ENCODE measurements at regions not wholly inside any gene's neighbourhood (a gene's known extent, or its start where the extent isn't known, plus 50 kb on each side); places are given as distances from the start of the nearest gene placed in this dataset.

- no peak for DNase-seq (ENCODE audit: low read depth in 2 of 3, low spot score in 2 of 3)
Measured at GRCh38 chr1:193609592-193609991, 423.2 kb upstream of the B3GALT2 start.

- no peak for DNase-seq (ENCODE audit: low read depth in 2 of 3, low spot score in 2 of 3)
Measured at GRCh38 chr1:193607787-193608186, 421.4 kb upstream of the B3GALT2 start.

DNA sequence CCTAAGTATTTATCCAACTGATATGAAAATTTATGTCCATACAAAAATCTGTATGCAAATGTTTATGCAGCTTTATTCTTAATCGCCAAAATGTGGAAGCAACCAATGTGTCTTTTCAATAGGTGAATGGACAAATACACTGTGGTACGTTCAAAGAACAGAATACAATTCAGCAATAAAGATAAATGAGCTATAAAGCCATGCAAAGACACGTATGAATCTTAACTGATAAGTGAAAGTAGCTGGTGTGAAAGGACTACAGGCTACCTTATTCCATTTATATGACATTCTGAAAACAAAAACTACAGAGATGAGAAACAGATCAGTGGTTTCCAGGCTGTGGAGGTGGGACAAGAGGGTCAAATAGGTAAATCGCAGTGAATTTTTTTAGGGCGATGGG lies 419.6 kb upstream of the B3GALT2 start:
- no peak for DNase-seq (ENCODE audit: low read depth in 2 of 3, low spot score in 2 of 3)

- DNase-seq (ENCODE audit: low read depth in 2 of 3, low spot score in 2 of 3): no peak
Measured at GRCh38 chr1:193602705-193603104, 416.3 kb upstream of the B3GALT2 start.

DNA sequence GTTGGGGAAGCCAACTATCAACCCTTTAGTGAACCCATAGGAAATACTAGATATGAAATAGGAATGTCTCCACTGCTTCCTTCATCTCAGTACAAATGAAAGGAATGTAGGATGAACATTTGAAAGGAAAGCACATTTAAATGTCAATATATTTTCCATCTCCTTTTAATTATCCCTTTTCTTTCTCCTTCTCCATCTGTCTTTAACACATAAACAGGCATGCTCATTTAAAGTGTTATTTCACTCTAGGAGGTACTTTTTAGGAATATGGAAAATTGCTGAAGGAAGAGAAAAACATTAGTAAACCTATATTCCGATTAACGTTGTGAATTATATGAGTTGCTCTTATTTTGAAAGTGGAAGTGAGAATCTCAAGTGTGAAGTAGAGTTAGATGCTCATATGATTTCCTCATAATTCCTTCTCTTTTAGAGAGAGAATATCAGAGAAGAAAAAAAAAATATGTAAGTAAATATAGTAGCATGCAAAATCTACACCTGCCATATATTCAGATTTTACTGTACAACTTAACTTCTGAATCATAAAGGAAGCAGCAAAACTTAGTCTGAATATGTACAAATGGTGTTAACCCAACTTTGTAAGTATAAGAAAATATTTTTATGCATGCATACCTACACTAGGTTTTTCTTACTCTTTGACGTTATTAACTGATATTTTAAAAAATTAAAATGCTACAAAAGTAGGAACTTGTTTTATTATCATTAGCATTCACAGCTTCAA lies 406.9 kb upstream of the B3GALT2 start:
- no peak for DNase-seq (ENCODE audit: low read depth in 2 of 3, low spot score in 2 of 3)

DNA sequence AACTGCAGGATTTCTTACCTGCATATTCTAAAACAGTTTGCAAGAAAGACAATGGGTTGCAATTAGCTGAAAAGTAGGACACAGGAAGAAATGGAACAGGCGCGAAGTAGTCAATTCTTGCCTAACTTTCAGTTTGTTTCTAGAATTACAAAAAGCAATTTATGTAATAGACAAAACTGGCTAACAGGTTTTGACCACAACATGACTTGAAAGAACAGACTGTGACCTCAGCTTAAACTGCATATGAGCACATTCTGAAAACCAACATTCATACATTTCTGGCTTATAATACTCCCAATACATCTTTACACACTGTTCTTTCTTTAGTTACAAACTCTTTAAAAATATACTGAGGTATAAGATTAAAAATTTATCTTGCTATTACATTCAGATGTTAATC lies 405.9 kb upstream of the B3GALT2 start:
- no peak for DNase-seq (ENCODE audit: low read depth in 2 of 3, low spot score in 2 of 3)

DNA sequence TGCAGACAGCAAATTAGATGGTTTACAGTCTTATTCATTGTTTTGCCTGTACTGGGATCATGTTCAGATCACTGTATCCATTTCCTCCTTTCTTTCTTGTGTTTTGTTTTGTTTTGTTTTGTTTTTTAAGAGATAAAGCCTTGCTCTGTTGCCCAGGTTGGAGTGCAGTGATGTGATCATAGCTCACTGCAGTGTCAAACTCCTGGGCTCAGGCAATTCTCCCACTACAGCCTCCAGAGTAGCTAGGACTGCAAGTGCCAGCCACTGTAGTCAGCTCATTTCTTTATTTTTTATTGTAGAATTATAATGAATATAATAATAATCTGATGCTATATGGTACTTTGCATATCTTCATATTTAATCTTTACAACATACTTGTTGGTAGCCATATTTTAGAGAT lies 403.7 kb upstream of the B3GALT2 start:
- no peak for DNase-seq (ENCODE audit: low read depth in 2 of 3, low spot score in 2 of 3)

DNA sequence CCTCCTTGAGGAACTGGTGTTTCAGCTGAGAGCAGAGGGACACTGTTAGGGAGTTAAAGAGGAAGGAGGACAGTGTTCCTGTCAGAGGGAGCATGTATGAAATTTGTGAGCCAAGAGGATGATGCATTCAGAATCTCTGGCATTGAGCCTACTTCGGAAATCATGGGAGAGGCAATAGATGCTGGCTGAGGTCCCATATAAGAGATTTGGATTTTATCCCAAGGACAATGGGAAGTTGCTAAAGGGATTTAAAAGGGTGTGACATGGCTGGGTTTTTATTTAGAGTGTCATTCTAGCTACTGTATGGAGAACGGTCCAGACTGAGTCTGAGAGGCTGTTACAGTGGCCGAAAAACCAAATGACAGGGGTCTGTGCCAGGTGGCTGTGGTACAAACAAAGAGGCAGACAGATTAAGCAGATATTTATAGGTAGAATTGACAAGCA lies 403.2 kb upstream of the B3GALT2 start:
- no peak for DNase-seq (ENCODE audit: low read depth in 2 of 3, low spot score in 2 of 3)

GRCh38 chr1:193588311-193589082 lies 402.1 kb upstream of the B3GALT2 start:
- DNase-seq (ENCODE audit: low read depth in 2 of 3, low spot score in 2 of 3): no peak

DNA sequence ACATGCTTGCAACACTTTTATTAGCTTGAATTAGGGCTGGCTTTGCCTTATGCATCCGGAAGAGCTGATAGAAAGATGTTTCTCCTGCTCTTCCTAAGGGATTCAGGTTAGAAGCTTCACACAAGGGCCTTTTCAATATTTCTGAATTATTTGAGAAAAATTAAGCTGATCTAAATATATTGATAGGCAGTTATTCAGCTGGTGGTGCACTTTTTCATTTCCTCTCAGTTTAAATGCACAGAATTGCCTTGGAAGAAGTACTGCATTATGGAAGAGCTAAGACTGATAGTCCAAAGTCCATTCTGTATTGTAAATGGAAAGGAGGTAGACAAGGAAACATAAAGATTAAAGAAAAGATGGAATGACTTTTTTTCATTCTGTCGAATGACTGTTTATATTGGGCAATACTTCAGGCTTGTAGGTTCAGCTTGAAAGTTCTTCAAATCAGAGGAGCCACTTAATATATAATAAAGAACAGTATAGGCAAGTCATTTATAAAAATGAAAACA lies 398.4 kb upstream of the B3GALT2 start:
- no peak for DNase-seq (ENCODE audit: low read depth in 2 of 3, low spot score in 2 of 3)

- DNase-seq (ENCODE audit: low read depth in 2 of 3, low spot score in 2 of 3): no peak
Measured at GRCh38 chr1:193581341-193581740, 394.9 kb upstream of the B3GALT2 start.

DNA sequence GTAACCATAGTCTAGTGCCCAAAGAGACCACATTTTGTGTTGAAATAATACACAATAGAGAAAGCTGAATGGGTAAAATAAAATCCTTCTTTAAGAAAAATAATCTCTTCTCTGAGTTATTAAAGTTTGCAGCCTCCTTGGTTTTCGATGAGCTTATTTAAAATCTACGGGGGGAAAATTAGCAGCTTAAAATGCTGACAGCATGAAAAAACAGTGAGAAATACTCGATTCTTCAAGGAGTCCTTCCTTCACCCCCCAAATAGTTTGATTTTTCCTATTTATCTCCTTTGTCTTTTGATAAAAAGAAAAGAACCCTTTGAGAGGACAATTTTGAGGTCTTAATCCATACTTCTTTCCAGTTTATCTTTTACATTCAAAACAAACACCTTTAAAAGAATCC lies 394.0 kb upstream of the B3GALT2 start:
- no peak for DNase-seq (ENCODE audit: low read depth in 2 of 3, low spot score in 2 of 3)

DNA sequence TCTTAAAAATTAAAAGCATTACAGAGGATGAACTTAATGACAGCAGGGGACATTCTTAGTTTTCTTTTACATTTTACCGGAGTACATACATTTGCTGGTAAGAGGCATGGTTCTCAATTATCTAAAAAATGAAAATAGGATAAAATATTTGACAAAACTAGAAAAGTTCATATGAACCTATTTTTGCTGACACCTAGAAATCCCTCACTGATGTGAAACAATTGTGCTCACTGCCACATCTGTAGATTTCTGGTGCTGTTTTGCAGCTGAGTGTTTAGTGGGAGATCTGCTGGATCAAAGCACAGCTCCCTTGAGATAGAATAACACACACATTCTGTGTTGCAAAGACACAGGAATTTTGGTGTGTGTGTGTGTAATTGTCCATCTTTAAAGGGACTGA lies 392.9 kb upstream of the B3GALT2 start:
- no peak for DNase-seq (ENCODE audit: low read depth in 2 of 3, low spot score in 2 of 3)

GRCh38 chr1:193574913-193575312 lies 388.5 kb upstream of the B3GALT2 start:
- DNase-seq (ENCODE audit: low read depth in 2 of 3, low spot score in 2 of 3): no peak

DNA sequence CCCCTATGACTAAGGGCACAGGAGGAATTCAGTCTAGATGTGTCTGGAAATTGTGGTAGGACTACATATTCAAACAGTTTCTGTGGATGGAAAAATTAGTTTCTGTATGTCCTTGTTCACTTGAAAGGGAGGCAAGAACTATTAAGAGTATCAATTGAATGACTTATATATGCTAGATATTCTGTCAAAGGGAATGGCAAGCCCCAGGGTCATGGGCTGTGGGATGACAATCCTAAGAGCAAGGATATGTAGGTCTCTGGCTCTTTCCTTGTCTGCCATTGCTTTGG lies 383.5 kb upstream of the B3GALT2 start:
- DNase-seq (ENCODE audit: low read depth in 2 of 3, low spot score in 2 of 3): no peak

GRCh38 chr1:193569096-193569982 lies 382.9 kb upstream of the B3GALT2 start:
- no peak for DNase-seq (ENCODE audit: low read depth in 2 of 3, low spot score in 2 of 3)

DNA sequence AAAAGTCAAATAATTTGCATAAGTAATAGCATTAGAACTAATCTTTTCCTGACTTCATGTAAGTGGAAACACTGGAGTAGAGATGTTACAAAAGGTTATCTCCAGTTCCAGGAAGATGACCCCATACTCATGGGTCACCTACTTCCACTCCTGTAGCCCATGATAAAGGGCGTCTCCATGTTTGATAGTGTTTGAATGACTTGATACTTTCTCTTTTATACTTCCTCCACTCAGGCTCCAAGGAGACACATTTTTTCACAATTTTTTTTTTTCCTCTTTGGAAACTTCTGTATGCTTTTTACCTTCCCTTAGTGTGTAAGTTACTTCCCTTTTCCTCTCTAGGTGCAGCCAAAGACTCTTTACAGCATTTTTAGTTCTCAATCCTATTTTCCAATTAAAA lies 382.1 kb upstream of the B3GALT2 start:
- DNase-seq (ENCODE audit: low read depth in 2 of 3, low spot score in 2 of 3): no peak

GRCh38 chr1:193567937-193568336 lies 381.5 kb upstream of the B3GALT2 start:
- DNase-seq (ENCODE audit: low read depth in 2 of 3, low spot score in 2 of 3): no peak

DNA sequence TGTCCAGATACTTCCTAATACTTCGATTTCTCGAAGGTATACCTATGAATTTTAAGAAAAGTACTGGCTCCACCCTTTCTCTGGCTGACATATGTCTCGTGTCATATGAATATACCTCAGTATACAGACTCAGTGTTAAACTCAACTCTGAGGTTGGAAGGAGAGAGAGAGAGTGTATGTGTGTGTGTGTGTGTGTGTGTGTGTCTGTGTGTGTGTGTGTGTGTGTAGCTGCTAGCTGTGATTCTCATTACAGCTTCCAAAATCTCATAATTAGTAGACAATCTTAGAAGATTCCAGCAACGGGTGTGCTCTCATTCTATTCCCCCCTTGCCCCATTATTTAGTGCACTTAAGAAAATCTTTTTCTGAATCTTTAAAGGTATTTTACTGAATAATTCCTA lies 380.3 kb upstream of the B3GALT2 start:
- DNase-seq (ENCODE audit: low read depth in 2 of 3, low spot score in 2 of 3): no peak

DNA sequence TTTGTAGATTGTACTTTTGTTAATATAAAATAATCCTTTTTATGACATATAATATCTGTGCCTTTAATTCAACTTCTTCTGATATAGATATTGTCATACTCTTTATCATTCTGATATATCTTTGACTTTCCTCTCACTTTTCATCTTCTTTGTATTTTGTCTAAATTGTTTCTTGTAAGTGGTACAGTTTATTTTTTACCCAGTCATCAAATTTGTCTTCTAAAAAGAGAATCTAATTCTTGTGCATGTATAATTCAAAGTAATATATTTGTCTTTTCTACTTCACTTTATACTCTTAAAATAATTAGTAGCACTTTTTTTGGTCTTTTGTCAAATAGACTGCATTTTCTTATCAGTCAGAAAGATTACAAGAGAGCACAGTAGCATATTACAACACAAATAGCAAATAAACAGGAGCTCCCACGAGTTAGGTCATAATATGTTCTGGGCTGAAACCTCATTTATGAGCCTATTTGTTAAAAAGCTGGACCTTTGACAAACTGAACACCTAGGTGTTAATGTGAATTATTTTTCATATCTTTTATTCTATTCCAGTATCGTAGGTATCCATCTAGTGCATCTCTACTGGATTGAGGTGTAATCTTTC lies 379.7 kb upstream of the B3GALT2 start:
- DNase-seq (ENCODE audit: low read depth in 2 of 3, low spot score in 2 of 3): no peak

- DNase-seq (ENCODE audit: low read depth in 2 of 3, low spot score in 2 of 3): no peak
Measured at GRCh38 chr1:193562121-193562520, 375.7 kb upstream of the B3GALT2 start.

Data from activated CD8-positive, alpha-beta memory T cell treated with anti-CD3 and anti-CD28 coated beads for 48 hours (primary cell).